ENCODE measurements at regions not wholly inside any gene's neighbourhood (a gene's known extent, or its start where the extent isn't known, plus 50 kb on each side); places are given as distances from the start of the nearest gene placed in this dataset.

GRCh38 chr13:90547272-90547790, 800.2 kb upstream of the MIR17HG start:
- ChIA-PET CTCF (no interaction called here), POLR2A (no interaction called here)
- Mint-ChIP-seq H3K27ac (no peak overlapping the region), H3K36me3 (ENCODE audit: low read depth) (no peaks in the 10 kb centered on the region), H3K9me3 (peaks cover 16% of the 10 kb centered on the region), H3K27me3 (no peaks in the 10 kb centered on the region), H3K4me1 (no peaks in the 10 kb centered on the region), H3K4me3 (no peak overlapping the region)
- ATAC-seq (ENCODE audit: low read depth) (no peak), DNase-seq (no peak)
- TF ChIP-seq, protein P1, sequence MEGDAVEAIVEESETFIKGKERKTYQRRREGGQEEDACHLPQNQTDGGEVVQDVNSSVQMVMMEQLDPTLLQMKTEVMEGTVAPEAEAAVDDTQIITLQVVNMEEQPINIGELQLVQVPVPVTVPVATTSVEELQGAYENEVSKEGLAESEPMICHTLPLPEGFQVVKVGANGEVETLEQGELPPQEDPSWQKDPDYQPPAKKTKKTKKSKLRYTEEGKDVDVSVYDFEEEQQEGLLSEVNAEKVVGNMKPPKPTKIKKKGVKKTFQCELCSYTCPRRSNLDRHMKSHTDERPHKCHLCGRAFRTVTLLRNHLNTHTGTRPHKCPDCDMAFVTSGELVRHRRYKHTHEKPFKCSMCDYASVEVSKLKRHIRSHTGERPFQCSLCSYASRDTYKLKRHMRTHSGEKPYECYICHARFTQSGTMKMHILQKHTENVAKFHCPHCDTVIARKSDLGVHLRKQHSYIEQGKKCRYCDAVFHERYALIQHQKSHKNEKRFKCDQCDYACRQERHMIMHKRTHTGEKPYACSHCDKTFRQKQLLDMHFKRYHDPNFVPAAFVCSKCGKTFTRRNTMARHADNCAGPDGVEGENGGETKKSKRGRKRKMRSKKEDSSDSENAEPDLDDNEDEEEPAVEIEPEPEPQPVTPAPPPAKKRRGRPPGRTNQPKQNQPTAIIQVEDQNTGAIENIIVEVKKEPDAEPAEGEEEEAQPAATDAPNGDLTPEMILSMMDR (IDR thresholded peaks at IDR 0.05) = no peak
- intact Hi-C loops (cut with micrococcal nuclease) = no loop called here

DNA sequence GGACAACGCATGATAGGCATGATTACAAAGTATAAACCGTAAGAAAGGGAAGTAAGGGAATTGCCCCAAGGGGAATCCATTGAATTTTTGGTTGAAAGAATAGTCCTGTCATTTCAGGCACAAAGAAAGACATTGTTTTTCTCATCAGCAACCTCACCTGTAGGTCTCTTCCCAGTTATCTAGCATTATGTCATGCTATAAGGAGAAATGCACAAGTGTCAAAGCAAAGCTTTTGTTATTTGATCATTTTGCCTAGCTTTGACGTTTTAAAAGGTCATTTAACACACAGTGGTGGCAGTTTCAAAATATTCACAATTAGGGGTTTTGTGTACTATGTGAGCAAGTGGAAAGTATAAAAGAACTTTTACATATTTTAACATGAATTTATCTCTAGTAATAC, 796.2 kb upstream of the MIR17HG start:
- H3K27me3 Mint-ChIP-seq = no peaks in the 10 kb centered on the region
- no peak overlapping the region for H3K4me3 Mint-ChIP-seq
- DNase-seq (no peak), ATAC-seq (ENCODE audit: low read depth) (no peak)
- no peaks in the 10 kb centered on the region for H3K36me3 Mint-ChIP-seq (ENCODE audit: low read depth)
- H3K27ac Mint-ChIP-seq = no peak overlapping the region
- ChIA-PET CTCF (no interaction called here), POLR2A (no interaction called here)
- TF ChIP-seq, protein P1 (IDR thresholded peaks at IDR 0.05) = no peak
- intact Hi-C loops (cut with micrococcal nuclease) = no loop called here
- H3K9me3 Mint-ChIP-seq = peaks cover 20% of the 10 kb centered on the region
- no peaks in the 10 kb centered on the region for H3K4me1 Mint-ChIP-seq

GRCh38 chr13:90552702-90553101, 794.8 kb upstream of the MIR17HG start:
- DNase-seq = no peak
- no peaks in the 10 kb centered on the region for H3K4me1 Mint-ChIP-seq
- no peaks in the 10 kb centered on the region for H3K27me3 Mint-ChIP-seq
- TF ChIP-seq, protein P1 (IDR thresholded peaks at IDR 0.05) = no peak
- intact Hi-C loops (cut with micrococcal nuclease) = no loop called here
- no peak overlapping the region for H3K27ac Mint-ChIP-seq
- no peaks in the 10 kb centered on the region for H3K36me3 Mint-ChIP-seq (ENCODE audit: low read depth)
- H3K4me3 Mint-ChIP-seq = no peak overlapping the region
- ChIA-PET POLR2A (no interaction called here), CTCF (no interaction called here)
- no peak for ATAC-seq (ENCODE audit: low read depth)
- peaks cover 14% of the 10 kb centered on the region for H3K9me3 Mint-ChIP-seq

DNA sequence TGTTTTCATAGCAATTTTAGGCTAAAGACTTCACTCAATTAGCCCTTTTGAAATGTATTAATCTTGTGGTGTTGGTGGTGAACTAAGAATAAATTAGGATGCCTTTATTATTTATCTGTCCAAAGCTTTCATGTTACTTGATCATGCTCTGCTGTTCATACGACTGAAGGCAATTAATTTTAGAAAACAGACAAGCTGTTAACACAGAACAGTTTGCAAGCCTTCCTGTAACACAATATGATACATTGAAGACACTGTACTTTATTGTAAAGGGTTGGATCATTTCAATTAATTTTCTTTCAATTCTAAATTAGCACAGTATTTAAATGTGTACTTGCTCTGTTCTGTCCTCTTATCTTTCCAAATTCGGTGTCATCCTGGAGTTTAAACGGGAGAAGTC, 794.3 kb upstream of the MIR17HG start:
- Mint-ChIP-seq H3K4me1 (no peaks in the 10 kb centered on the region), H3K27ac (no peak overlapping the region), H3K36me3 (ENCODE audit: low read depth) (no peaks in the 10 kb centered on the region), H3K9me3 (peaks cover 10% of the 10 kb centered on the region), H3K4me3 (no peak overlapping the region), H3K27me3 (no peaks in the 10 kb centered on the region)
- no peak for DNase-seq
- ChIA-PET CTCF (no interaction called here), POLR2A (no interaction called here)
- ATAC-seq (ENCODE audit: low read depth) = no peak
- intact Hi-C loops (cut with micrococcal nuclease) = no loop called here
- TF ChIP-seq, protein P1 (IDR thresholded peaks at IDR 0.05) = no peak

DNA sequence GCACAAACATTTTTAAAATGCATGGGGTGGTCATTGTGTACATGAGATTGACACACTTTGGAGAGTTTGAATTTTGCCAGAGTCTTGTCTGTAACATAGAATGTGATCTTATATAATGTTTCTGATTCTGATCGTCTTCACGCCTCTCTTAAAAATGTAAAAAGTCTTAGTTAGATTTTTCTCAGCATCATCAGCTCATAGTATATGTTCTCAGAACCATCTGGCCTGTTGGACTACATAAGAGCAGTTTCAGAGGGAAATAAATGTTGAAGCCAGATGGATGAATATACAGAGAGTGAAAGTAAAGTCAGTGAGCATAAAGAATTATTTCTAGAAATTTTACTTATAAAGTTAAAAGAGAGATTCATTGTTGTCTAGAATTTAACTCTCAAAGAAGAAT, 789.9 kb upstream of the MIR17HG start:
- H3K4me3 Mint-ChIP-seq = no peak overlapping the region
- no peaks in the 10 kb centered on the region for H3K4me1 Mint-ChIP-seq
- peaks cover 10% of the 10 kb centered on the region for H3K9me3 Mint-ChIP-seq
- ChIA-PET POLR2A (no interaction called here), CTCF (no interaction called here)
- no peak overlapping the region for H3K27ac Mint-ChIP-seq
- DNase-seq = no peak
- intact Hi-C loops (cut with micrococcal nuclease) = no loop called here
- no peaks in the 10 kb centered on the region for H3K36me3 Mint-ChIP-seq (ENCODE audit: low read depth)
- no peak for ATAC-seq (ENCODE audit: low read depth)
- no peaks in the 10 kb centered on the region for H3K27me3 Mint-ChIP-seq
- TF ChIP-seq, protein P1 (IDR thresholded peaks at IDR 0.05) = no peak
